NCI-H748 (cell line): ENCODE measurements at regions not wholly inside any gene's neighbourhood (a gene's known extent, or its start where the extent isn't known, plus 50 kb on each side); places are given as distances from the start of the nearest gene placed in this dataset.
"Not testable (repeated sequence)": the region's sequence is repeated elsewhere in the genome, so short reads cannot be mapped to it uniquely, and the experiment has no call there.

Experiments
- DNase-seq: peaks from one replicate; lab custom pipeline; 2025; ENCODE audit not compliant: unreplicated experiment; lab: John Stamatoyannopoulos, UW

DNA sequence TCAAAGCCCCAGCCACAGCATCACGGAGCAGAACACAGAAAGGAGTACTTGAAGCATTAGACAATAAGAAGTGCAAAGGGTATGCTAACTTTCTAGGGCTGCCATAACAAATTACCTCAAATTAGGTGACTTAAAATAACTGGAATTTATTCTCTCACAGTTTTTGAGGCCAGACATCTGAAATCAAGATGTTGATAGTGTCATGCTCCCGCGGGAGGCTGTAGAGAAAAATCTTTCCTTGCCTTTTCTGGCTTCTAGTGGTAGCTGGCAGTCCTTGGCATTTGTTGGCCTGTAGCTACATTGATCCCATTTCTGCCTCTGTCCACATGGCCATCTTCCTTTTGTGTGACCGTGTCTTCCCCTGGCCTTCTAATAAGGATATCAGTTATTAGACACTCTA lies 51.9 kb upstream of the SPDL1 start:
- DNase-seq, result no peak

DNA sequence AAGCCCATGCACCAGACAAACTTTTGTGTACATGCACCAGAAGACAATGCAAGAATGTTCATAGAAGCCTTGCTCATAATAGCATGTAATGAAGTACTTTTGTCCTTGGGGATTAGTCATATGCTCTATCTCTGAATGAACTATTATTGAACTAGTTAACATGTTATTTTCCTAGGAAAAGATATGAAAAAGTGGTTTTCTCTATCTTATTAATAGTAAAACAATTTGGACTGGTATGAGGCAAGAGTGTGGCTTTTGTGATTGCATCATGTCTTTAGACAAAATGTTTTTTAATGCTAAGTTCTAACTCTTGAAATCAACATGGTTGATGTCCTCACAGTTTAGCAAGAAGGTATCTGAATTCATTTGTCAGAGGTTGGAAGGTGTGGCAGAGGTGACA lies 55.7 kb upstream of the SPDL1 start:
- DNase-seq, result no peak

DNA sequence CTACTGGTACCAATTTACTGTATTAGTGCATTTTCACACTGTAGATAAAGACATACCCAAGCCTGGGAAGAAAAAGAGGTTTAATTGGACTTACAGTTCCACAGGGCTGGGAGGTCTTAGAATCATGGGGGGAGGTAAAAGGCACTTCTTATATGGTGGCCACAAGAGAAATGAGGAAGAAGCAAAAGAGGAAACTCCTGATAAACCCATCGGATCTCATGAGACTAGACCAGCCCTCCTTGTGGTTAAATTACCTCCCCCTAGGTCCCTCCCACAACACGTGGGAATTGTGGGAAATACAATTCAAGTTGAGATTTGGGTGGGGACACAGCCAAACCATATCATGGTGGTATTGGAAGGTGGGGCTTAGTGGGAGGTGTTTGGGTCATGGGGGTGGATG lies 56.5 kb upstream of the SPDL1 start:
- DNase-seq, result no peak

DNA sequence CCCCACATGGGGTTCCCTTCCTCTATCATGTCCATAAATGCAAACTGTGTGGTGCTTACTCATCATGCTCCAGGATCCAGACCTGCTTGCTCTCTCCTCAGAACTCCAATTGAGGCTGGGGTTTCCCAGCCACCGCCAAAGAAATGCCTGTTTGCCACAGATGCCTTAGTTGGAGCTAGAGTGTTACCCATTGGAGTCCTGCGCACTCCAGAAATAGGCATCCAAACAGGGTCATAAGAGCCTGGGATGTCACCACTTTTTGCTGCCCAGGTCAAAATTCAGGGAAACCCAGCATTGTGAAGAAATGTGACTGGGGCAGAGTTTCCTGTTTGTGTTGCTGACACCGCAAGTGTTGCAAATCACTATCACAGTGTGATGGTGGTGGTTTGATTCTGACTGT lies 60.7 kb upstream of the SPDL1 start:
- DNase-seq, result no peak

DNA sequence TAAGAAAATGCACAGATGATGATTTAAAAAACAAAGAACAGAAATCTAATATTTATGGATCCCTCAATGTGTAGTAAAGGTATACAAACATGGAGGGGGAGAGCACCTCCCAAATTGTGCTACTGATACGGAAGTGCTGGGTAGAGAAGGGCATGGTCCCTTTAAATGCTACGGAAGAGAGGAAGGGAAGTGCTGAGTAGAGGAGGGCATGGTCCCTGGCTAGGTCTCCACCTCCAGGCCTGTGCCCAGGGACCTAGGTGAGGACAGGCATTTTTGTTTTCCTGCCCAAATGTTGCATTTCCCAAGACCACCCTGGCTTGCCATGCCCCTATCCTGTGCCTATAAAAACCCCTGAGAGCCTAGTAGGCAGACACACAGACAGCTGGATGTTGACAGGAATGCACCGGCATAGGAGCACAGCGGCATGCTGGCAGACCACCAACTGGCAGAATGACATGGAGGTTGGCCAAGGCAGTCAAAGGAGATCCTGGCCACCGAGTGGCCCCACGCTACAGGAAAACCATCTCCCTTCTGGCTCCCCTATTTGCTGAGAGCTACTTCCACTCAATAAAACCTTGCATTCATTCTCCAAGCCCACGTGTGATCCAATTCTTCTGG lies 62.1 kb upstream of the SPDL1 start:
- DNase-seq, result no peak

DNA sequence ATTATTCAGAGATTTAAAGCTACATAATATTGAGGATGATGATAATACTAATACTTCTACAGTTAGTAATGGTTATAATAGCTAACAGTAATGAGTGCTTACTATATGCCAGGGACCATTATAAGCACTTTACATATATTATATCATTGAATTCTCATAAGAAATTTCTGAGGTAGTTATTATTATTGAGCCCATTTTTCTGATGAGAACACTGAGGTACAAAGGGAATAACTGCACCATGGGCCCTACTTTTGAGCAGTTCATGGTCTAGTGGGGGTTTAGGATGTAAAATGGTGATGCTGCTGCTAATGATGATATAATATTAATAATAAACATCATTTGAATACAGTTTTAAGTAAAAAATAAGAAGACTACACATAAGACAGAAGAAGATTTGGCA lies 64.2 kb upstream of the SPDL1 start:
- DNase-seq, result no peak

DNA sequence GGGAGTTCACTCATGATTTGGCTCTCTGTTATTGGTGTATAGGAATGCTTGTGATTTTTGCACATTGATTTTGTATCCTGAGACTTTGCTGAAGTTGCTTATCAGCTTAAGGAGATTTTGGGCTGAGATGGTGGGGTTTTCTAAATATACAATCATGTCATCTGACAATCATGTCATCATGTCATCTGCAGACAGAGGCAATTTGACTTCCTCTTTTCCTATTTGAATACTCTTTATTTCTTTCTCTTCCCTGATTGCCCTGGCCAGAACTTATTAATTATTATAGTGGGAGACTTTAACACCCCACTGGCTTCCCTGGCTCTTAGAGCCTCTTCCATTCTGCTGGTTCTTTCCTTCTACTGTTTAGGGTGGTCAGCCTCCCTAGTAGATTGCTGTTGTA lies 64.8 kb upstream of the SPDL1 start:
- not testable (repeated sequence) for DNase-seq

DNA sequence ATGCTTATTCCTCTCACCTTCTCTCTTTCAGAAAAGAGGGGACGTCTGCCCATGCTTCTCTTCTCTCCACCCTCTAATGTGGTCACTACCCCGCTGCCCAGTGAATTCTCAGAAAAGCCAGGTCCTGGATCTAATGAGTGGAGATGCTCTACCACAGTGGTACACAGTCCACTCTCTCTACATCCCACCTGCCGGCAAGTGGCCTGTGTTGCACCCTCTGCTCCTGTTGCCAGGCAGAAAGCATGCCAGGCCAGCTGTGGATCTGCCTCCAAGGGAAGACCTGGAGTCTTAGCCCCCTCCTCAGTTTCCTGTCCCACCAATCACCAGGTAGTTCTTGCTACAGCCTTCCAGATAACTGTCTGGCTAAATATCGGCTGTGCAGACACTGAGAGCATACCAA lies 71.2 kb upstream of the SPDL1 start:
- DNase-seq, result no peak

DNA sequence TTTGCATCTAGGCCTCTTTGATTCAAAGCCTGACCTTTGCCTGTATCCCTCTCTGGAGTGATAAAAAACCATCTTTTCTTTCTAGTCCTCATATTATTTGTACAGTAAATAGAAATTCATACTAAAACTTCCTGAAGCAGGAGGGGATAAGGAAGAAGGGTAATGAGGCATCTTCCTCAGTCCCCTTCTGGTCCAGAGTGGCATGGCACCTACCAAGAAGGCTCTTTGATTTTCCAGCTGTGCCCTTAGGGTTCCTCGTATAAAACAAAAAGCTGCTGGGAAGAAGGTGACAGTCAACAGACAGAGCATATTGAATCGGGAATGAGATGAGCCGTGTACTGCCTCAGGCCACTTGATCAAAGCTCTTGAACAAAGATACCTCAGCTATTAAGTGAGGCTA lies 71.9 kb upstream of the SPDL1 start:
- no peak for DNase-seq

DNA sequence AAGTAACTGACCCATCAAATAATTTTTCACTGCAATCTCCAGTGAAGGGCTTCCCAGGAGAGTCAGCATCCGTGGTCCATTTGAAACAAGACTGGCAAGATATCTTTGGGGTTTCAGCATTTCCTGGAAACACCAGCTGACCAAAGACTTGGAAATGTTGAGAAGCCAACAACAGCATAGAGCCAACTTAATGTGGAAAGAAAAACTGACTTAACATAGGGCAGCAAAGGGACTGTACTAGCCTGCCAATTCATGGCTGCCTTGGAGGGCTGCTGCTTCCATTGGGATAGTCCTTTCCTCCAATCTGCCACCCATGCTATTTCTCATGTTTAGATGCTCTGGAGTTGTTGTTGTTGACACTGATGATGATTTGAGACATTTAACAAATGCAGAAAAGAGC lies 76.5 kb upstream of the SPDL1 start:
- no peak for DNase-seq

DNA sequence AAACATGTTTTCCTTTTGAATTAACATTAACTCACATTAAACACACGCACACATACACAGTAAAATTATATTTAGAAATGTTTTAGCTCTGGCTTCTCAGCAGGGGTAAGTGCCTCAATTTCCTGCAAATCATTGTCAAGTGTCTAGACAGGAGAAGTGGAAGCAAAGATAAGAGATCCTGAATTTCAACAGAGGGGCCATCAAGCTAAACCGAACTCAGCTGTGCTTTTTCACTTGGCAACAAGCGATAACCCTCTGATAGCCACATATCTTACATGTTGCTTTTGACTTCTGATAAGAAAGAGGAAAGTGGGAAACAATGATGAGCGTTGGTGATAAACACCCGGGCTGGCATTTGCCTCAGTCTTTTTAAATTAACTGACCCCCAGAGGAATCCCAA lies 79.7 kb upstream of the SPDL1 start:
- no peak for DNase-seq

DNA sequence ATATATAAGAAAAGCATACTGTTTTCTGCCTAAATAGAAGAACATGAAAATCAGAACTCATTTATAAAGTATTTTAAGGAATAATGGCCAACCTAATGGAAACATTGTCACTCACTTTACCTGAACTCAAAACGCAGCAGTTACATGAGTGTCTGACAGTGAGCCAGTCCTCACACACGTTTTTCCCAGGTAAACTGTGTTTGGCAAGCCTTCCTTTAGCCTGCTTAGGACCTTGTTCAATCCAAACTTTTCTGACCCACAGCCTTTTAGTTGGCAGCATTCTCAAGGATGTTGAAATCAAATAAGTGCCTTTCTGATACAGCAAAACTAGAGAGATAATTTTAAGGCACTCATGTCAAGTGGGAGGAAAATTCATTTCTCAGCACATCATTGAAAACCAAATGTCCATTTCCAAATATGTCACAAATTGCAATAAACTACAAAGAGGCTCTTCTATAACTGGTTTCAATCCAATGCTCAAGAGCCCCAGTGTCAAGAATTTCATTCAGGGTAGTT lies 83.5 kb upstream of the SPDL1 start:
- no peak for DNase-seq

DNA sequence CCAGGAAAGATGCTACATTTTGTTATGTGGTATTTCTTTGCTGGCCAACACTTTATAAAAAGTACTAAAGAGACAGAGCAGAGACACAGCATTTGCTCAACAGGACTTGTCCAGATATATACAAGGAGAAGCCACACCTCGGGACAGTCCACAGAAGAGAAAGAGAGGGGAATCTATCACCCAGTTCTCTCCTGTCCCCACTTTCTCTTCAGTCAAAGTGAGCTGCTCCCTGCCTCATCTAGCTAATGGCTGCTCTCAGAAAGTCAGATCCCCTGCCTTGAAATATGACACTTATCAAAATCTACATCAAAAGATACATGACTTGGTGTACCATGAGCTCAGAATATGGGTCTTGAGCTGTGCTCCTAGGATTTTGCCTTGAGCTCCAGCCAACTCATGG lies 86.7 kb upstream of the SPDL1 start:
- no peak for DNase-seq

DNA sequence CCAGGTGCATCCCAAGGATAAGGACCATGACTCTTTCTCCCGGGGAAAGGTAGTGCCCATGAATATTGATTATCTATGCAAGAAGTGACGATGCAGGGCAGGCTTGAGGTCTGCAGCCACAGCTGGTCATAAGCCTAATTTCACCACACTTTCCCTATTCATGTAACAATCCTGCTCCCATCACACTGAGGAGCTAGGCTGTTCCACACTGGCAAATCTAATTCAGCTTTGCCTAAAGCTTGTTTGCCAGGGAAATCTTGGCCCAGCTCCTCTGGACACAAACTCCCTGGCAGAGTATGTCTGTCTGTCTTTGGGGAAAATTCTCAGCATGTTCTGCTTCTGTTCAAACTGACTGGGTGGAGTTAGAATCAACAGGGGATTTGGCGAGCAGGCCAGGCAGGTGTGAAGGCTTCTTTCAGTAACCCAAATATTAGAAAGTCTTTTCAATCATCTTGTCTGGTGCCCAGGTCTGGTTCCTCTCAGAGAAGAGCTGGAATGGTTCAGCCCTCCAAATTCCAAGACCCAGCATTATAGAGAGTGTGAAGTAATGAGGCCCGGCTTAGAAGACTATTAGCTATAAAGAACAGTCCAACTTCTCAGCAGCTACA lies 88.5 kb upstream of the SPDL1 start:
- DNase-seq, result no peak

DNA sequence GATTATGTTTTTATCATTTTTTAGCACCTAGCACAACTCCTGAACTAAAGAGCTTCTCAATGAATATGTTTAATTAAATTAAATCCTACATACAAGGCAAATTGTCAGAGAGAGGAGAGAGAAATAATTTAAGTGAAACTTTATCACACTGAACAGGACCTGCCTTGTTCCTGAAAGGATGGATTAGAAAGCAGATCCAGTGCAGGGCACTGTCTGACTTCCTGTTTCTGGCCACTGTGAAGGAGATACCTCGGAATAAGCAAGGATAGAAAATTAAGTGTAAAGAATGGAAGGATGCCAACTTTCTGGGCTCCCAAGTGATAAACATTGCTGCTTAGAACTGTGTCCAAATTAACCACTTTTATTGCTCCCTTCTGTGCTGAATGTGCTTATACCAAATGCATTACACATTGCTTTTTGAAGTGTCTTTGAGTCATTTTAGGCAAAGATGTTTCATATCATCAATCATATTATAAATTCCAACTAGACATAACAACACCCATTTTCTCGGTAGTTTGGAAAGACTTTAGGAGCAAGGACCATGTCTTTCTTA lies 89.1 kb upstream of the SPDL1 start:
- DNase-seq, result no peak

DNA sequence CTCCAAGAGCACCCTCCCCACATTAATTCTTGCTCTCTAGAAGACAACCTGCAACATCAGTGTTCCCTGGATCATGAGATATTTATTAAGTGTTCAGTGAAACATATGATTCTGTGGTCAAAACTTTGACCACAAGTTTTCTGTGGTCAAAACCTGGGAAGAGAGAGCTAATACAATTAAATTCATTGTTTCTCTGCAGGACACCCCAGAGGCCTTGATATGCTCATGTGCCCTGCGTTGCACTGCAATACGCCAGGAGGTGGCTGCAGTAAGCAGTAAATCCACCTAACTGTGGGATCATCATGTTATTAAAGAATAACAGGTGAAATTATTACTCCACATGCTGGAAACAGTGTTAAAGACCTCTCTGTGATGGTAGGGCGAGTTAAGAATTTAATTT lies 109.3 kb upstream of the SPDL1 start:
- DNase-seq, result no peak

DNA sequence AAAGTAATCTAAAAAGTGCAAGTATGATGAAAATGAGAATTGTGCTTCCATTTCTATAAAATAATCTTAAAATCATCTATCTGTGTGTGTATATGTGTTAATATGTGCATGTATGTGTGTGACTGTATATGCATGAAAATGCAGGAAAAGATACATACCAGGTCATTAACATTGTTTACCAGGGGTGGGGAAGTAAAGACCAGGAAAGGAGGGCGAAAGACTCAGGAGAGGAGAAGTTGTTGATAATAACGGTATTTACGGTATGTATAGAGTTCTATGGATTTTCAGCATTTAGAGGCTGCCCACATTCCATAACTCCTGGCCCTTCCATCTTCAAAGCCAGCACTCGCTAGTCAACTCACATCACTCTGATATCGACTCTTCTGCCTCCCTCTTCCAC lies 111.0 kb upstream of the SPDL1 start:
- no peak for DNase-seq

DNA sequence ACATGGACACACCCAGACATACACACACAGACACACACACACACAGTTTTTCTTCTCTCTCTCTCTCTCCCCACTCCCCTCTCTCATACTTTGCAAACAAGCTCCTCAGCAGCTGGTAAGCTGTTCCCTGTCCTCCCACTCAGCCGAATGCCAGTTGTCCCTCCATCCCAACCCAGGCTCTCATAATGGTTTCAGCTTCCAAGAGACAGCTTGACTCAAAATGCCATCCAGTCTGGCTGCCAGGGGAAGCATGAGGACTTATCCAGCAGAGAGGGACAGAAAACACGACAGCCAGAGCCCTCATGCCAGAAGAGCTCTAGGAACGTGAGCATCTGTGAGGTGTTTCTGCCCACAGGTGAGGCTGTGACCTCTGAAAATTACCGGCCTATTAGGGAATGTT lies 112.6 kb upstream of the SPDL1 start:
- no peak for DNase-seq

DNA sequence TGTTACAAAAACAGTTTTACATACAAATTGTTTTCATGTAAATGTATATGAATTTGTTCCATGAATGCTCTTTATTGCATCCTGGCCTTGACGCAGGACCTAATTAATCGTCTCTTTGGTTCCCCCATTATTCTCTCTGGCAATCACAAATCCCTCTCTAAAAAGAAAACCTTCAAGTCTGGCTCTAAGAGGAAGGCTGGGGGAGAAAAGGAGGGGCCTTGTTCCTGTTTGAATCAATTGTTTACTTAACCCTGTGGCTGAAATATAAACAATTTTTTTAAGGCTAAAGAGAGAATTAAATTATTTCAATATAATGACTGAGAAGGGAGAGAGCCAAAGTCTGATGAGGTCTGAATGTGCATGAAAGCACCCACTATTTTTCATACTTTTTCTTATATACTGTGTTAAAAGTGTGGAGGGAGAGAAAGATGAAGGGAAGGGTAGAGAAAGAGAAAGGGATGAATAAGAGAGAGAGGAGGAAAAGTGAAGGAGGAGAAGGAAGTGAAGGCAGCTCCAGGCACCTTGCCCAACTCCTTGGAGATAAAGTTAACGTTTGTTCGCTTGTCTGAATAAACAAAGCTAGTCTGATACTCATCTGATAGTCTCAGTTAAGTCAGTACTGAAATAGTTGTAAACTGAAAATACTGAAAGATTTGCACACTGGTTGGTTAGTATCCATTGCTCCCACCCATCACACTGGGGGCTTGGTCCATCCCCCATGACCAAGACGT lies 116.4 kb upstream of the SPDL1 start:
- DNase-seq, result no peak

DNA sequence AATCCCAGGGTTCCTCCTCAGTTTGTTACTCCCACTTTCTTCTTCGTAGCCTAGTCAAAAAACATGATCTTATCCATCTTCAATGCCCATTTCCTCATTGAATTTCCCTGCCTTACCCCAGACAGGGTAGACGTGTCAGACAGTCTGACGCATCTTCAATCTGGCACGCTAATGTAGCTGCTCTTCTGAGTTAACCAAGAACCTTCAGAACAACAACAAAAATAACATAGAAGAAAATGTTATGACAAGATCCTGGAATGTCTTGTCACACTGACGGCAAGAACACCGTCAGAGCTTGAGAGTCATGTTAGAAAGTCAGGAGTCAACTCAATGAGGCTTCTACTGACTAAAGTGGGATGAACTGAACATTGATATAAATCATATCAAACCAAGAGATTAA lies 122.7 kb upstream of the SPDL1 start:
- no peak for DNase-seq

DNA sequence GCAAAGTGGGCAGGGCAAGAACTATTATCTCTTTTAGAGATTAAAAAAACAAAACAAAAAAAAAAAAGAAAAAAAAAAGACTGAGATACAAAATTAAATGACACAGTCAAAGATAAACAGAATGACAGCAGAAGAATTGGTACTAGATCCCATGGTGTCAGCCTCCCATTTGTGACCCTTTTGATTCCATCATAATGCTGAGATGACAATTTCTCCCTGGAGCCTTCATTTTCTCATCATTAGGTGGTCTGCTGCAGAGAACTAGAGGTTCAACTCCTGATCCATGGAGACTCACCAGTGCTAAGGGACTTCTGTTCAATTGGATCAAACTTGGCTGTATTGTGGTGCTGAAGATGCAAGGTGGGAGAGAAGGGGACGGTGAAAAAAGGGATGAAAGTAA lies 123.5 kb upstream of the SPDL1 start:
- DNase-seq, result no peak

DNA sequence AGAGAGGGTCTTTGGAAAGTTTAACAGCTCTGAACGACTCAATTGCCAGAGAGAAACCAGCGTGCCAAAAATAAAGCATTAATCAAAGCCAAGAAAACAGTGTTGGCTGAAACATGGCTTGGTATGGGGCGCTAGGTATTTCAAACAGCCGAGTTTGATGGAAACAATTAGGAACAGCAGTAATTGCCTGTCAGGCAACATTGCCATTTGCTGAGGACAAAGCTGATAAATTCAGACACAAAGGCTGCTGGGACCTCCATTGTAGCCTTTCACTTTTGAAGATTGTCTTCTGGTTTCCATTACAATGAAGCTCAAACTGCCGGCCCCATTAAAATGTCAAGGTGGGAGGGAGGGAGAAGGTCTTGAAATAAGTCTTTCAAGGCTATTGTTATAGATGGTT lies 125.4 kb upstream of the SPDL1 start:
- no peak for DNase-seq
